Neuron (in vitro differentiated cells): ENCODE measurements at regions not wholly inside any gene's neighbourhood (a gene's known extent, or its start where the extent isn't known, plus 50 kb on each side); places are given as distances from the start of the nearest gene placed in this dataset.
"Not testable (repeated sequence)": the region's sequence is repeated elsewhere in the genome, so short reads cannot be mapped to it uniquely, and the experiment has no call there.

ENCODE experiments used
- H2AFZ ChIP-seq: one replicate; pipeline ENCODE4 v1.6.1; 2013; ENCODE audit warnings: low read depth, mild to moderate bottlenecking, inconsistent platforms, low read length, moderate library complexity
- H3K27me3 ChIP-seq: one replicate; pipeline ENCODE4 v1.6.1; 2013; ENCODE audit warnings: low read length; ENCODE audit not compliant: insufficient read depth
- H3K36me3 ChIP-seq: one replicate; pipeline ENCODE4 v1.6.1; 2013; ENCODE audit warnings: low read length; ENCODE audit not compliant: insufficient read depth
- H3K4me1 ChIP-seq: one replicate; pipeline ENCODE4 v1.6.1; 2013; ENCODE audit warnings: low read length; ENCODE audit not compliant: insufficient read depth
- H3K4me3 ChIP-seq: 2 replicates; pipeline ENCODE4 v1.5.1; 2013; ENCODE audit warnings: mild to moderate bottlenecking, low read length, moderate library complexity
- H3K9me3 ChIP-seq: one replicate; pipeline ENCODE4 v1.6.1; 2013; ENCODE audit warnings: low read length

DNA sequence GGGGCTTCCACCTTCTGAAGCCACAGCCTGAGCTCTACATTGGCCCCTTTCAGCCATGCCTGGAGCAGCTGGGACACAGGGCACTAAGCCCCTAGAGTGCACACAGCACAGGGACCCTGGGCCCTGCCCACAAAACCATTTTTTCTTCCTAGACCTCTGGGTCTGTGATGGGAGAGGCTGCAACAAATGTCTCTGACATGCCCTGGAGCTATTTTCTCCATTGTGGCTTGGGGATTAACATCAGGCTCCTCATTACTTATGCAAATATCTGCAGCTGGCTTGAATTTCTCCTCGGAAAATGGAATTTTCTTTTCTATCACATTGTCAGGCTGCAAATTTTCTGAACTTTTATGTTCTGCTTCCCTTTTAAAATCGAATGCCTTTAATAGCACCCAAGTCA is 795.7 kb downstream of the LTN1 start:
- H3K27me3 ChIP-seq = no peaks in the 10 kb centered on the region

DNA sequence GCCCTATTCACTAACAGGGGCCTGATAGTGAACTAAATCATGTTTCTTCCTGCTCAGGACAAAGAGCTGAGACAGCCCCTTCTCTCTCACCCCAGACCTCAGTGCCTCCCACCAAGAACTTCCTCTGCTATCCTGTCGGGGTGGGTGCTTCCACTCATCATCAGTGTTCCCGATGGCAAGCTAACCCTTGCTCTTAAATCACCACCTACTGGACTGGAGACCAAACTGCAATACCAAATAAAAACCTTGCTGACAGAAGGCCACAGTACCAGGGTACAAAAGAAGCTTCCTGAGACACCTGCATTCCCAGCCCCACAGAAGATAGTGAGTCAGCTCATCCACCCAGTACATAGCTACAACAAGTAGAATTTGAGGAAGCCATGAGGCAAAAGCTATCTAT is 799.5 kb downstream of the LTN1 start:
- Histone ChIP-seq H3K9me3 (no peaks in the 10 kb centered on the region), H3K36me3 (no peaks in the 10 kb centered on the region), H3K4me1 (no peaks in the 10 kb centered on the region), H3K4me3 (no peak overlapping the region), H2AFZ (no peak overlapping the region), H3K27me3 (no peaks in the 10 kb centered on the region)

More for the DNA sequence above, 795.7 kb downstream of the LTN1 start:
- H3K4me3 ChIP-seq = no peak overlapping the region
- H2AFZ ChIP-seq = no peak overlapping the region
- no peaks in the 10 kb centered on the region for H3K36me3 ChIP-seq
- H3K9me3 ChIP-seq = no peaks in the 10 kb centered on the region
- no peaks in the 10 kb centered on the region for H3K4me1 ChIP-seq

DNA sequence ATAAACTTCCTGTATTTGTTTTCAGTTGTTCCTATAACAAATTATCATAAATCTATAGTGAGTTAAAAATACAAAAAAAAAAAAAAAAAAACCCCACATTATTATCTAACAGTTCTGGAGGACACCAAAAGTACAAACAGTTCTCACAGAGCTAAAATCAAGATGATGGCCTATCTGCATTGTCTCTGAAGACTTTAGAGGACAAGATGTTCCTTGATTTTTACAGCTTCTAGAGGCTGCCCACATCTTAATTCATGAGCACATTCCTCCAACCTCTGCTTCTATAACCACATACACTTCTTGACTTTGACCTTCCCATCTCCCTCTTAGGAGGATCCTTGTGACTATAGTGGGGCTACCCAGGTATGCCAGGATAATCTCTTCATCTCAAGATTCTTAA is 806.1 kb downstream of the LTN1 start:
- Histone ChIP-seq H3K4me1 (no peaks in the 10 kb centered on the region), H3K36me3 (no peaks in the 10 kb centered on the region), H2AFZ (no peak overlapping the region), H3K9me3 (no peaks in the 10 kb centered on the region), H3K4me3 (no peak overlapping the region), H3K27me3 (no peaks in the 10 kb centered on the region)

DNA sequence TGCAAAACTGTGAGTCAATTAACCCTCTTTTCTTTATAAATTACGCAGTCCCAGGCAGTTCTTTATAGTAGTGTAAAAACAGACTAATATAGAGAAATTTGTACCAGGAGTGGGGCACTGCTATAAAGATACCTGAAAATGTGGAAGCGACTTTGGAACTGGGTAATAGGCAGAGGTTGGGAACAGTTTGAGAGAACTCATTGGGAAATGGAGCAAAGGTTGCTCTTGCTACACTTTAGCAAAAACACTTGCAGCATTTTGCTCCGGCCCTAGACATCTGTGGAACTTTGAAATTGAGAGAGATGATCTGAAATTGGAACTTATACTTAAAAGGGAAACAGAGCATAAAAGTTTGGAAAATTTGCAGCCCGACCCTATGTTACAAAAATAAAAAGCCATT is 810.9 kb downstream of the LTN1 start:
- Histone ChIP-seq H2AFZ (no peak overlapping the region), H3K36me3 (no peaks in the 10 kb centered on the region), H3K27me3 (no peaks in the 10 kb centered on the region), H3K4me1 (no peaks in the 10 kb centered on the region), H3K9me3 (no peaks in the 10 kb centered on the region), H3K4me3 (no peak overlapping the region)

DNA sequence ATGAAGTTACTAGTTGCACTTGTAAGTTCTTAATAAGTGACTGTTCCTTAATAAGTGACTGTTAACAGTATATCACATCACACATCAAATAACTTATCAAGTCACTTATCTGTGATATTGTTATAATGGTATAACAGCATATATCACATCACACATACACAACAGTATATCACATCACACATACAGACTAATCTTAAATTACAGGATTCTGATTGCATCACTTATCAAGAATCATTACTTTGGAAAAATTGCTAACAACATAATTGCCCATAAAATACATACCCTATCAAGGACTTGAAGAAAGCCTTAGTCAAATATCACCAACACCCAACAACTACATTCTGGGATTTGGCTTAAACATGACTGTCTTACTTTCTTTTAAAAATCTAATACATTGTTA is 813.5 kb downstream of the LTN1 start:
- no peak overlapping the region for H2AFZ ChIP-seq
- no peaks in the 10 kb centered on the region for H3K4me1 ChIP-seq
- no peak overlapping the region for H3K4me3 ChIP-seq
- H3K36me3 ChIP-seq = no peaks in the 10 kb centered on the region
- no peaks in the 10 kb centered on the region for H3K9me3 ChIP-seq
- H3K27me3 ChIP-seq = no peaks in the 10 kb centered on the region

DNA sequence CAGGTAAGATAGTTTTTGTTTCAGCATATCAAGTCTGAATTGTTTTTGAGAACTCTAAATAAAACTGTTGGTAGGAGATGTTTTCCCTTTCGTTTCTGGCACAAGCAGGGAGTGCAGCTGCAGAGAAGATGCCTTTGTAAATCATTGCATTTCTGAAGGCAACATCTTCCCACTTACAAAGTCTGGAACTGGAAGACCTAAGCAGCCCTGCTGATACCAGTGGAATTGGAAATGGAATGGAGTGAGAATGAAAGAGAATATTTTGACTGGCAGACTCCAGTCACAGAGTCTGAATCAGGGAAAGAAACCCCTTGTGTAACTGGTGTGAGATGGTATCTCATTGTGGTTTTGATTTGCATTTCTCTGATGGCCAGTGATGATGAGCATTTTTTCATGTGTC is 815.6 kb downstream of the LTN1 start:
- H3K4me3 ChIP-seq = no peak overlapping the region
- H3K27me3 ChIP-seq = no peaks in the 10 kb centered on the region
- no peaks in the 10 kb centered on the region for H3K36me3 ChIP-seq
- H2AFZ ChIP-seq = no peak overlapping the region
- H3K9me3 ChIP-seq = no peaks in the 10 kb centered on the region
- no peaks in the 10 kb centered on the region for H3K4me1 ChIP-seq

DNA sequence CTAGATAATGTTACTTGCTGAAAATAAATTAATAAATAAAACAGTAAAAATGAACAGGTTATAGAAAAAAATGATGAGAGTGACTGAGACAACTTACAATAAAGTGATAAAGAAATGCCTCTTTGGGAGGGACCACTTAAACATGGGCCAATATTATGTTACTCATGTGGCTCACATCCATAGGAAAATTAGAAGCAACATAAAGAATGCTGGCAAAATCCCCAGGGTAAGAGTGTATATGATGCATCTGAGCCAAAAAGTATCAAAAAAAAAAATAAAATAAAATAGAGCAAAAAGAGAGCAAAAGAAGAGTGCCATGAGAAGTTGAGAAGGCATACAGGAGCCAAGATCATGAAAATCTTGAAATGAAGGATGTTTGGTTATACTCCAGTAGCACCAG is 818.0 kb downstream of the LTN1 start:
- Histone ChIP-seq H3K36me3 (no peaks in the 10 kb centered on the region), H3K9me3 (no peaks in the 10 kb centered on the region), H2AFZ (no peak overlapping the region), H3K4me1 (no peaks in the 10 kb centered on the region), H3K27me3 (no peaks in the 10 kb centered on the region), H3K4me3 (no peak overlapping the region)

DNA sequence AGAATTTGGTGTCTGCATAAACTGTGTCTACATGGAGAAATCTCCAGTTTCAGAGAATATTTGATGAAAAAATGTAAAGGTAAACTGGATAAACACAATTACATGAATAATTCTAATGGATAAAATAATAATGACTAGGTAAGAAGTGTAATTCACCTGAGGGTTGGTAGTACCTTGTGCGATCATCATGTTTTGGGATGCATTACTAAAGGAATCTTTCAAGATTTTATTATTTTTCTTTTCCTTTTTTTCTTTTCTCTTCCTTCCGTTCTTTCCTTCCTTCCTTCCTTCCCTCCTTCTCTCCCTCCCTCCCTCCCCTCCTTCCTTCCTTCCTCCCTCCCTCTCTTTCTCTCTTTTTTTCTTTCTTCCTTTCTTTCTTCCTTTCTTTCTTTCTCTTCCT is 818.7 kb downstream of the LTN1 start:
- Histone ChIP-seq H3K4me3 (no peak overlapping the region), H3K4me1 (no peaks in the 10 kb centered on the region), H3K36me3 (no peaks in the 10 kb centered on the region), H2AFZ (no peak overlapping the region), H3K9me3 (no peaks in the 10 kb centered on the region), H3K27me3 (no peaks in the 10 kb centered on the region)

DNA sequence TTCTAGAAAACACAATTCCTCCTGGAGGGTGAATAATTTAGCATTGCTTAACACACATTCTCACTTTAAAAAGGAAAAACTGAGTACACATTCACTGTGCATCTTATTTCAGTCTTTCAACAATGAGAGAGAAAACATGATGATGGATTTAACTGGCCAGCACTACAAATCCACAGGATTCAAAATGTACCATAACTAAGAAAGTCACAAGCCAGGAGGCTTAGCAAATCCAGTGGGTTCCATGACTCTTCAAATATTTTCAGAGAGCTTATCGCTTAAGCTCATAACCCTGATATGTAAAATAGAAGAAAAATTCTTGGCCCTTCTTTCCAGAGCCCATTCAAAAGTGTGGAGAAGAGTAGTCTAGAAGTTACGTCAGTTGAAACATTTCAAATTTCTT is 820.3 kb downstream of the LTN1 start:
- no peaks in the 10 kb centered on the region for H3K9me3 ChIP-seq
- no peaks in the 10 kb centered on the region for H3K4me1 ChIP-seq
- no peaks in the 10 kb centered on the region for H3K27me3 ChIP-seq
- no peaks in the 10 kb centered on the region for H3K36me3 ChIP-seq
- H3K4me3 ChIP-seq = no peak overlapping the region
- H2AFZ ChIP-seq = no peak overlapping the region

DNA sequence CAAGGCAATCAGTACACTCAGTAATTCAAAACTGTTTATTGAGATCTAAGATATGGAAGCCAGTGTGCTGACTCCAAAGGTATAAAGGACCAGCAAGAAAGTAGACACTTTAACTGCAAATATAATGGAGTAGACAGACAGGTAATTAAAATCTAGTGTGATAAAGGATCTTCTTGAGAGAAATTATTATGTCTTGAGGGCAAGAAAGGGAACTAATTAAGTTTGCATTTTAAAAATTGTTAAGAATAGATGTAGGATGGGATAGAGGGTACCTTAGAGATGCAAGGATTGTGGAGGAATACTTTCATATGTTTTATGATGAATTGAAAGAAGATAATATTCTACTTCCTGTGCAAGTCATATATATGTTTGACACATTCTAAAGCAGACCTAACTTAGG is 825.3 kb downstream of the LTN1 start:
- H3K27me3 ChIP-seq = no peaks in the 10 kb centered on the region
- H3K4me1 ChIP-seq = no peaks in the 10 kb centered on the region
- H2AFZ ChIP-seq = no peak overlapping the region
- H3K36me3 ChIP-seq = no peaks in the 10 kb centered on the region
- no peaks in the 10 kb centered on the region for H3K9me3 ChIP-seq
- no peak overlapping the region for H3K4me3 ChIP-seq

DNA sequence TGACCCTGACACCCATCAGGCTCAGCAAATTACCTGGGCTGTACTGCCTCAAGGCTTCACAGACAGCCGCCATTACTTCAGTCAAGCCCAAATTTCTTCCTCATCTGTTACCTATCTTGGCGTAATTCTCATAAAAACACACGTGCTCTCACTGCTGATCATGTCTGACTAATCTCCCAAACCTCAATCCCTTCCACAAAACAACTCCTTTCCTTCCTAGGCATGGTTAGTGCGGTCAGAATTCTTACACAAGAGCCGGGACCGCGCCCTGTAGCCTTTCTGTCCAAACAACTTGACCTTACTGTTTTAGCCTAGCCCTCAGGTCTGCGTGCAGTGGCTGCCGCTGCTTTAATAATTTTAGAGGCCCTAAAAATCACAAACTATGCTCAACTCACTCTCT is 828.2 kb downstream of the LTN1 start:
- not testable (repeated sequence) for H3K9me3 ChIP-seq, H2AFZ ChIP-seq, H3K4me1 ChIP-seq, H3K27me3 ChIP-seq, H3K4me3 ChIP-seq, H3K36me3 ChIP-seq

DNA sequence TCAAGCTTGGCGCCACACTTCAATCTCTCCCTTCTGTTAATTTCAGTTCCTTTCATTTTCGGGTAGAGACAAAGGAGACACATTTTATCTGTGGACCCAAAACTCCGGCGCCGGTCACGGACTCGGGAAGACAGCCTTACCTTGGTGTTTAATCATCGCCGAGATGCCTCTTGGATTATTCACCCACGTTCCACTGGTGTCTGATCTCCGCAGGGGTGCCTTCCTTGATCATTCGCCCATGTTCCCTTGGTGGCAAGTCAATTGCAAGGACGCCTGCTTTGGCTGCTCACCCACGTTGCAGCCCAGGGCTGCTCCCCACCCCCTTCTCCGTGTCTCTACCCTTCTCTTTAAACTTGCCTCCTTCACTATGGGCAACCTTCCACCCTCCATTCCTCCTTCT is 830.6 kb downstream of the LTN1 start:
- H3K27me3 ChIP-seq, H3K9me3 ChIP-seq, H3K36me3 ChIP-seq, H3K4me1 ChIP-seq, H3K4me3 ChIP-seq, H2AFZ ChIP-seq: not testable (repeated sequence)

DNA sequence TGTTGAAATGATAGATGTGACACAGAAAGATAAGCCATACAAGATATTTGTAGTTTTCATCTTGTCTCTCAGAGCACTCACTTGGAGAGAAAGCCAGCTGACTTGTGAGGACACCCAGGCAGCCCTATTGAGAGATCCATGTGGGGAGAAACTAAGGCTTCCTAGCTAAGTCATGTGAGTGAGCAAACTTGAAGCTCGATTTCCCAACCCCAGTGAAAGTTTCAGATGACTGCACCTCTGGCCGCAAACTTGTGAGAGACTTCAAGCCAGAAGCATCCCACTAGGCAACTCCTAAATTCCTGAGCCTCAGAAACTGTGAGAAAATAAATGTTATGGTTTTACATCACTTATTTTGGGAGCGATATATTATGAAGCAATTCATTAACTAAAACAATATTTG is 832.3 kb downstream of the LTN1 start:
- no peaks in the 10 kb centered on the region for H3K9me3 ChIP-seq
- H3K4me3 ChIP-seq = no peak overlapping the region
- no peaks in the 10 kb centered on the region for H3K27me3 ChIP-seq
- no peaks in the 10 kb centered on the region for H3K4me1 ChIP-seq
- H2AFZ ChIP-seq = no peak overlapping the region
- H3K36me3 ChIP-seq = no peaks in the 10 kb centered on the region

DNA sequence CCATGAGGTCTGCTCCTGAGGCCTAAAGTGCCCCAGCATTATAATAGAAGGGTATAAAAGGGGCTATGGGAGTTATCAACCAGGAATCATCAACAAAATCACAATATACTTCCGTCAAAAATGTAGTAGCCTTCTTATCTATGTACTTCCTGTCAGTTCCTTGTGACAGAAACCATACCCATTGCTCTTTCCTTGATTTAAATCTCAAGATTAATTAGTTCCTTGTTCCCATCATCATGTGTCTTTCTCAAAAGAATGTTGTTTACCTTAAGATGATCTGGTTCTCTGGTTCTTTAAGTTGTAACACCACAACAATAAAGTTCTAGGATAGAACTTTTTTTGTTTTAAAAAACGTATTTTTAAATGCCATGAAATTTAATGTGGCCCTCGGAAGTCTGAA is 833.3 kb downstream of the LTN1 start:
- H3K4me1 ChIP-seq = no peaks in the 10 kb centered on the region
- H2AFZ ChIP-seq = no peak overlapping the region
- H3K36me3 ChIP-seq = no peaks in the 10 kb centered on the region
- no peaks in the 10 kb centered on the region for H3K9me3 ChIP-seq
- no peaks in the 10 kb centered on the region for H3K27me3 ChIP-seq
- no peak overlapping the region for H3K4me3 ChIP-seq
